CD4-positive, alpha-beta T cell treated with Interleukin-15 for 4 hours (primary cell): ENCODE measurements at regions not wholly inside any gene's neighbourhood (a gene's known extent, or its start where the extent isn't known, plus 50 kb on each side); places are given as distances from the start of the nearest gene placed in this dataset.
"Not testable (repeated sequence)": the region's sequence is repeated elsewhere in the genome, so short reads cannot be mapped to it uniquely, and the experiment has no call there.

Source experiments
- DNase-seq: peaks from one replicate; pipeline ENCODE4 v3.0.0-alpha.2; 2020; ENCODE audit warnings: low spot score

DNA sequence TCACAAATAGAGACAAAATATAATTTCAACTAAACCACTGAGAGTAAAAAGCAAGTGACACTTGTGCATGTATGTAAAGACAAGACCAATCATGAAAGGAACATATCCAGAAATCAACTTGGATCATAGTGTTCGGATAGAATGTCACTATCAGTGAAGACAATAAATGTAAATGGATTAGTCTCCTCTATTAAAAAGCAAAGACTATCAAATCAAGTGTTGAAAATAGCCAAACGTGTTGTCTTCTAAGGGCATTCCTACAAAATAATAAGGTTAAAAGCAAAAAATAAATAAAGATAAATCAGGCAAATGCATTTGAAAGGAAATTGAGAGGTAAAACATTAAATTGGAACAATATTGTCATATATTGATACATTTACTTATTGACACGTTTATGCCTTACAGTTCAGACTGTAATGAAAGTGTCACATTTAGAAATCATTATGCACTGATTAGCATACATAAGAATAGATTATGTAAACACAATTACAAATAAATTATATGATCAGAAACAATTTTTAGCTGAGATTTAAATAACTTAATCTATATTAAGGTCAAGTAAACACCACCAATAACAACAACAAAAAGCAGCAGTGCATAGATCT, 1100.1 kb downstream of the BRD1 start:
- no peak for DNase-seq

DNA sequence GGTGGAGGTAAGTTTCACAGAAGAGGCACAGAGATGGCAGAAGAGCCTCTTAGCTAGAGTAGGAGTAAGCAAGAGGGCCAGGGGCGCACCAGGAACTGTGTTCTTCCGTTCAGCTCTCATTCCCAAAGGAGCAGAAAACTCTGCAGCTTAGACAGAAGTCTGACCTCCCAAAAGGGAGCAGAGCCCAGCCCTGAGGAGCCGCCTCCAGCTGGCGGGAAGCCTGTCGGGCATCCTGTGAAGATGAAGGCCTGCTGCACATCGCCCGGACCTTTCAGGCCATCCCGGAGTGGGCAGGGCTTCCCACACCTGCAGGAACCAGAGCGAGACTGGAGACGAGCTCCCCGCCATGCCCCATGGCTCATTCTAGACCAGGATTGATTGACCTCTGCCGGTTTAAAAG, 1102.8 kb downstream of the BRD1 start:
- DNase-seq, result no peak

DNA sequence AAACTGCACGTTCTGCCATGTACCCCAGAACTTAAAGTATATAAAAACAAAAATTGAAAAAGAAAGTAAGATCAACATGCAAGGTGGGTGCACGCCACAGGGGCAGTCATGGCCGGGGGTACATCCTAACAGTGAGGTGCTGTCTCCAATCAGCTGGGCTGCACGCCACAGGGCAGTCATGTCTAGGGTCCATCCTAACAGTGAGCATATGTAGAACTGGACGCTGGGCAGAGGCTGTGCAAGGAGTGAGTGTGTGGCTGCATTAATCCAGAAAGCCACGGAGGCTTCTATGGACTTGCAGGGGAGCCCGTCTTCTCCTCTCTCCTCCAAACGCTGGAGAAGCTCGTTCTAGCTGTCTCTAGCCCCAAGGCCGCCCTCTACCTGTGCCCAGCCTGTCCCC, 1105.0 kb downstream of the BRD1 start:
- DNase-seq, result no peak

DNA sequence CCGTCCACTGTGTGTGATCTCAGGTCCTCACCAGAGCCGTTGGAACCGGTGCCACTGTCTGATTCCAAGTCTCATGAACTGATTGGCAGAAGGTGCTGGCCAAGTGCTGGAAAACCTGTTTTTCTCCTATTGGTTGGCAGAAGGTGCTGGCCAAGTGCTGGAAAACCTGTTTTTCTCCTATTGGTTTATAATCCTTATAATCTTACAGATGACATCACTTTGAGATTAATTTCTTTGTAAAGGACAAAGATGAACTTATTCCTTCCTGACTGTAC, 1106.3 kb downstream of the BRD1 start:
- no peak for DNase-seq

DNA sequence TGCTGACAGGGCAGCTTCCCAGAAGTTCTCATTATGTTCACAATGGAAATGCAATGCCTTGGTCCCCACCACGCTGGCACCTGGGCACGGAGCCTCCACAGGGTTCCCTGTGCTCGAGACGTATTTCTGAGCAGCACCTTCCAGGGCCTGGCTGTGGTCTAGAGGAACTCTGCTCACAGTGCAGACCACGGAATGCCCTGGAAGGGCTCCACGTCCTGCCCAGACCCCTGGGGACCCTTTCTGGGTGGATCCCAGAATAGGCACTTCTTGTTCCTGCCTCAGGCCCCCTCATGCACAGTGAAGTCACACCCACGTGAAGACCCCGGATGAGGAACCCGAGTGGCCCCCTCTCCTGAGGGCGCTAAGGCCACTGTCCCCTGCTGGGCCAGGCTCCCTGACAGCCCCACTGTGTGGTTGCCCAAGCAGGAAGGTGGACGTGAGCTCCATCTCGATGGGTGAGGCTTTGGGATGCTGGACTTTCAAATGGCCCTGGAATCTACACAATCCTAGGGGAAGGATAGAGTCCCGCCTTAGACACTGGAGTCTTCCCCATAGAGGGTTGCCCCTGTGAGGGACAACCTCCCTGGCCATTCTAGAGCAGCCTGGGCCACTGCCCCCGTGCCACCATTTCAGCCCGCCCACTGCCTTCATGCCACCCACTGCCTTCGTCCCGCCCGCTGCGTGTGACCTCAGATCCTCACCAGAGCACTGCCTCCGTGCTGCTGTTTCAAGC, 1106.8 kb downstream of the BRD1 start:
- no peak for DNase-seq

DNA sequence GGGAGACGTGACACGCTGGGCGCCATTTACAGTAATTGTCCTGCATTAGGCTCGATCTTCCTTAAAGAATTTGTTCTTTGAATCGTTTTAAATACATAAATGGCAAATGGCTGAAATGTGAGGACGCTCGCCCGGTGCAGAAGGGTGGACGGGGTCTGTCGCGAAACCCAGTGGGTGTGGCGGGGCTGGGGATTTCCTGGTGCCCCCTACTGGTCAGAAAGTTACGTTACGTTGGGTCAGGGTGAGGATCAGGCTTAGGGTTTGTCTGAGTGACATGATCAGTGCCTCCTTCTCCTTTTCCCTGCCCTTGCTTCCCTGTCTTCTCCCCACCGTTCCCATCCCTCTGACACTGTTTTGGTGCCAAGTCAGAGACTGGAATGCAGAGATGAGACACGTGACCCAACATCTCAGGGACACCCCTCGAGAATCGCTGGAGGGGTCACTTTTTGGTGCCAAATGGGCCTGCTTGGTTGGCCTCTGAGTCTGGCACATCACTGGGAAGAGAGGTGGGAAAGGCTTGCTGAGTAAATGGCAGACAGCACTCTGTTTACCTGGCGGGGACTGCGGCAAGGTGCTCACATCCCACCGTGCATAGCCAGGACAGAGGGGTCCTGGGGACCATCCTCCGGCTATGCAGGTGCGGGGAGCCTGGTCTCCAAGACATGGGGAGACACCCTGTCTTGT, 1107.6 kb downstream of the BRD1 start:
- DNase-seq, result no peak

DNA sequence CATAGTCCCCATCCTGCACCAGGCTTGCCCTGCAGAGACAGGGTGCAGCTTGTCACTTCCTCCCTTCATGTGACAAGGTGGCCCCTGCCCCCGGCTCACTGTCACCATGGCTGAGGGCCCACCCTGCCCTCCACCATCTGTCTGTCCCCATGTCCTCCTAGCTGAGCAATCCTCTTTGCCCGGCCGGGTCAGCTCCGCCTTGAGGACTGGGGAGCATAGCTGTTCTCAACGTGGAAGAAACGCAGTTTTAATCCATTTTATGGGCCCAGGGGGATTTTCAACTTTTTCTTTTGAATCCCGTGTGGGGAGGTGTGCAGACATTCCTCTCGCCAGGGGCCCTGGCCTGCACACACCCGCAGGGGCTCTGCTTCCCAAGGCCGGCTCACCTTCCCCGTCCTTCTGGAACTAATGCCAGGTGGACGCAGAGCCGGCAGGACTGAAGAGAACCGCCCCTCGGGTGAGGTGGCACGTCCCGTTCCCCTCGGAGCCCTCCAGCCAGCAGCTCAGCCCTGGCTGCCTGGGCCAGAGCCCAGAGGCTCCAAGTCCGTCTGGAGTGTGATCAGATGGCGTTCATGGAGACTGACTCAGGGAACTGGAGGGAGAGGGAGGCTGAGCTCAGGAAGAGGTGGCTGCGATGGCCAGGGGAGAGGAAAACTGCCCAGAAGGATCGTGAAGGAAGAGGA, 1108.7 kb downstream of the BRD1 start:
- DNase-seq, result no peak

DNA sequence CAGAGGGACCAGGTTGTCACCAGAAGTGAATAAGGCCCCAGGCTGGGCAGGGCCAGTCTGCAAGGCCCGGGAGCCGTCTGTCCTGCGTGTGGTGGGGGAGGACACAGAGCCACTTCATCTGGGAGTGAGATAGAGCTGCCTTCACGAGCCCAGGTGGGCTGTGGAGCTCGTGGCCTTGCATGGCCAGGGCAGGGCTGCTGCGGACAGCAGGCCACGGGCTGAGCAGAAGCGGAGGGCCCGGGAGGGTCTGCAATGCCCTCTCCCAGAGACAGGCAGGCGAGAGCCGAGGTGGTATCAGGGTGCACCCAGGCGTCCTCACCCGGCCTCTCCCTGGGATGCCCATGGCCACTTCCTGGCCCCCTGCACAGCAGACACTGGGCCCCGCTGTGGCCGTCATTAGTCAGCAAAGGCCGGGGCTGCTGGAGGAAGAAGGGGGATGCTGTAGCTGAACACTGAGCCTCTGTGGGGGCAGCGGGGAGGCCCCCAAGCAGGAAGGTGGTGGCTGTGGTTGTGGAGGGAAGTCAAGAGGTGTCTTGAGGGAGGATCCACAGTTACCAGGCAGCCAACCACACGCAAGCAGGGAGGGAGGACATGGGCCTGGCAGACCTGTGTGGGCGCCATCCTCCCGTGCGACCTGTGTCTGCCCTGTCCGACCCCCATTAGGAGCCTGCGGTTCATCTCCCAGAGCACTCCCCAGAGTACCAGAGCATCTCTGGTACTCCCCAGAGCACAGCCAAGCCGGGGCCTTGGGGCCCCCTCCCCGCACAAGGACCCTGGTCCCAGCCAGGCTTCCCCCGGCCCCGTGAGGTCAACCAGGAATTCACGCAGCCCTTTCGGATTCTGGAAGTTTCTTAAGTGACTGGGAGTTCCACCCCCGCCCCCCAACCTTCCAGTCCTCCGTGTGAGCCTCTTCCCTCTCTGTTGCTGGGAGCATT, 1109.5 kb downstream of the BRD1 start:
- DNase-seq, result no peak

DNA sequence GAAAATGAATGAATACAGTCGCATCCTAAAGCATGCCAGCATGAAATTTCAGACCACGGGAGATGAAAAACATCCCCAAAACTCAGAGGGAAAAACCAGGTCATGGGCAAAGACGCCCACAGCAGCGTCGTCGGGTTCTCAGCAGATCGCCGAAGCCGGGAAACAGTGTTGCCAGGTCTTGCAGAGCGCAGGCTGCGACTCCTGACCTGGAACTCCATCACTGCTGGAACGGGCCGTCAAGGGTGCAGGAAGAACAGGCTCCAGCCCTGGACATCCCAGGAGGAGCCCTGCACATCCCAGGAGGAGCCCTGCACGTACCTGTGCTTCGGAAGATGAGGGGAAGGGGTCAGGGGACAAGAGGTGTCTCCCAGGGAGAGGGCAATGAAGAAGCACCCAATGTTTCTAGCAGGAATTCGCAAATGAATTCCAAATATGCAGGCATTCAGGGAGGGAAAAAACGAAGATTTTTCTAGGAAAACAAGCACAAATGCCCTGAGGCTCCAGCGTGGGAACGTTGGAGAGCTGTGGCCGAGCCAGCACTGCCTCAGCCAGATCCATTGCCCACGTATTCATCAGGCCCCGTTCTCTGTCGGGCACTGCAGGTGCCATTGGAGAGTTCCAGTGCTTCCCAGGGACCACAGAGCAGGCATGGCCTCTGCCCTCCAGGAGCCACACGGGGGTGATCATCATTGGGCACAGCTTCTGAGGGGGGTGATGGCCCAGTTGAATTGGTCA, 1110.4 kb downstream of the BRD1 start:
- DNase-seq, result no peak

DNA sequence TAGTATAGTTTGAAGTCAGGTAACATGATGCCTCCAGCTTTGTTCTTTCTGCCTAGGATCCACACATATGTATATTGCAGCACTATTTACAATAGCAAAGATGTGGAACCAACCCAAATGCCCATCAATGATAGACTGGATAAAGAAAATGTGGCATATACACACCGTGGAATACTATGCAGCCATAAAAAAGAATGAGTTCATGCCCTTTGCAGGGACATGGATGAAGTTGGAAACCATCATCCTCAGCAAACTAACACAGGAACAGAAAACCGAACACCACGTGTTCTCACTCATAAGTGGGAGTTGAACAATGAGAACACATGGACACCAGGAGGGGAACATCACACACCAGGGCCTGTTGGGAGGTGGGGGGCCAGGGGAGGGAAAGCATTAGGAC, 1111.5 kb downstream of the BRD1 start:
- DNase-seq, result not testable (repeated sequence)

DNA sequence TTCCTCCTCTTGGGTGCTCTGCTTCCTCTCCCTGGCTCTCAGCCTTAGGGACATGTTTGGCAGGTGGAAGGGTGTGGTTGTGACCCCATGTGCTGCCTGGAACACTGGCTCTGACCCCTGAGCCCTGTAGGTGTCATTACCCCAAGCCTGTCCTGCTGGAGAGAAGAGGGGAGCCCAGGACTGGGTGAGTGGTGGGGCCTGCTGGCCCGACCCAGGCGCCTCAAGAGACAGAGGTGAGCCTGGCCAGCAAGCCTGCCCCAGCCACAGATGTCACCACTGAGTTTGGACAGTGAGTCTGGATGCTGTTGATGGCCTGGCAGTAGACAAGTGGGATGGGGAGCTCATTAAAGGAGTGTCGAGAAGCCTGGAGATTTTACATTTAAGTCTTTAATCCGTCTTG, 1112.2 kb downstream of the BRD1 start:
- DNase-seq, result no peak

DNA sequence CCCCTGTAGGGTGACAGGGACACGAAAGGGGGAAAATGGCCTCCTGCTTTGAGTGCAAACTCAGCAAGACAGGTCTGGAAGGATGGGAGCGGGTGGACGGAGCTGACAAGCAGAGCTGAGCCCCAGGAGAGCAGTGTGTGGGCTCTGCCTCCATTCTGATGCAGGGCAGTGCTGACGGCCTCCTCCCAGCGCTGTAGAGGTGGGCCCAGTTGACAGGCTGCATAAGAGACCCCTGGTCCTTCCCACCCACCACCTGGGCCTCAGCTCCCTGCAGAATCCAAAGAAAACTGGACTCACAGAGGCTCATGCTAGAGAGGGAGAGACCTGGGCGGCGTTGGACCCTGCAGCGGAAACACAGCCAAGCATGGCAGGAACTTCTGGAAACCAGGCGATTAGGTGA, 1113.4 kb downstream of the BRD1 start:
- DNase-seq, result no peak

DNA sequence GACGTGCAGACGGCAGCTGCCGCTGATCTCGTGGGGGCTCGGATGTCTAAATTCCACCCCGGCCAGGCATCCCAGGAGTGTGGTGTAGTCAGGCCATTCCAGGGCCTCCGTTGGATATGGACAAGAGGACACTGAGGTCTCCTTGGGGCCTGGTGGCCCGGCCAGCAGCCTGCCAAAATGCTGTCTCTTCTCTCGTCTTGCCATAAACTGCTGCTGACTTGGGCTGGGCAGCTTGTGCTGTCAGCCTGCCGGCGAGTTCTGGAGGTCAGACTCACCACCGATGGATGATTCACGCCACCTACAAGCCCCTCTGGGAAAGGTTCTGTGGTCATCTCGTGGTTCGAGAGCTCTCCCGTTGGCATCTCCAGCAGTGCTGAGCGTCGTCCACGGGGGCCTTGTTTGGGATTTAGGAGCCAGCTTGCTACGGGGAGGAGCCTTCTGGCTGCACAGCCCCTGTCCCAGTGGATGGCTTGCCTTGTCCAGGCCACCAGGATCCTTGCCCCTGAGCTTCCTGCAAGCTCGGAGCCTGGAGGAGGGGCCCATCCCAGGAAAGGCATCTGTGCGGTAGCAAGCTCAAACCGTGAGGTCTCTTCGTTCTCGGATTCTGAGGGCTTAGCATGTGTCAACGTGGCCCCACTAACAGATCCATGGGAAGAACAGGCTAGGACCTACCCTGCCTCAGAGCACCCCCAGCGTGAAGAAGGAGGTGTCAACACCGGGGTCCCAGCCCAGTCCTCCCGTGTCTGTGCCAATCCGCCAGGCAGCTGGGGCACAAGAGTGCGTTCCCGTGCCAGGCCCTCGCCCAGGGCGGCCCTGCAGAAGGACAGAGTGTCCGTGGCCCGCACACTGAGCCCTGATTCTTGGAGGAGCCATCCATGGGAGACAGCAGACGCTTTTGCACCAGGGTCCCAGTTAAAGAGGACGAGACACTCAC, 1114.1 kb downstream of the BRD1 start:
- DNase-seq, result no peak

DNA sequence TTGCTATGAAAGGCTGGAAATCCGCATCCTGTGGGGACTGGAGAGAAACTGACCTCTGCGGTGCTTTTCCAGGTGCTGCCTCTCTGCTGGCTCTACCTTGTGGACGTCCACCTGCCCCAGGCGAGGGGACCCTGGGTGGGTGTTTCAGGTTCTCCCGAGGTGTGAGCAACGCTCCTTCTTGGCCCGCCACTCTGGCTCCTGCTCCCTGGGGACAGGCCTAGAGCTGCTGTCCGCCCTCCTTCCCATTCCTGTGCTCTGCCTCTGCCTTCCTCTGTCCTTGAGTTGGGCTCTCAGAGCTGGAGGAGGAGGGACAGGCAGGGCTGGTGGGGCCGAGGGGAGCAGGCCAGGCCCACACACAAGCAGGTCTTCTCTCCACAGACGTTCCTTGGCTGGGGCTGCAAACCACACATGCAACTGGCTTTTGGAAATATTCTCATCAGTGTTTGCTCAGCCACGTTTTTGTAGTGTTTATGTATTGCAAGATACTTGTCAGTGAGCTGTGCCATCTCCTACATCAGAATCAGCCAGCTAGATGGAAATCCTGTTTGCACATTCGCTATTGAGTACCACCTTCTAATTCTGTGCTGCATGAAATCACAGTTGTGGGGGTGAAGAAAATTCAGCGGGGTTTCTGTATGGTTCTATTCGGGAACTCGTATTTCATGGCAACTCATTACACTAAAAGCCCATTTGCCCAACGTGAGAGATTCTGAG, 1115.0 kb downstream of the BRD1 start:
- DNase-seq, result no peak

DNA sequence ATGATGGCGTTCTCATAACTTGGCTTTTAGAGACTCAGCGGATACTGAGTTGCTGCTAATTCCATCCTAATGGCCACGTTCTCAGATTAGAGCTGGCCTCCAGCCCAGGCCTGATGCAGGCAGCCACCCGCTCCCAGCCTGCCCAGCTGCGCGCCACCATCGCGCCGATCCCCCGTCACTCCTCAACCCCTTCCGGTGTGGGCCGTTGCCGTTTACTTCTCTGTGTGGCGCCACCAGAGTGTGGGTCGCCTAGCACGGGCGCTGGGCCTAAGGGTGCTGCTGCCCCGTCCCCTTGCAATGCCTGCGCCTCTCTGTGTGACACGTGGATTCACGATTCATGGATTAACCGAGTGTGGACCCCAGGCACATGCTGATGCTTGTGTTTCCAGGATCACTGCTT, 1116.0 kb downstream of the BRD1 start:
- no peak for DNase-seq

DNA sequence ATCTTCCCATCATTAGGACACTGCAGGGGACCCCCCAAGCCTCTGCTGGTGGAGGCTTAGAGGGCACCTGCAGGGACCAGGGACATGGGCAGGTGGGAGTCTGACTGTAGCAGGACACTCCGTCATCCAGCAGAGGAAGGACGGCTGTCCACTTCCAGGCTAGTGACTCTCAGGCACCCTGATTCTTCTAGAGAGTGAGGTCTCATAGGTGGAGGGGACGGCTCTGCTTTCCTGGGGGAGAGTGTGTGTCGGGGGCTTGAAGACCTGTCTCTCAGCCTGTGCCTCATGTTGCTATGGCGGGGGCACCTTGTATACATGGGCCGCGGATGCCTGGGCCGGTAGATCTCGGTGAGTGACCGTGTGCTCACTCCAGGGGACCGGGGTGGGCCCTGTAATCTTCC, 1116.6 kb downstream of the BRD1 start:
- DNase-seq, result no peak

DNA sequence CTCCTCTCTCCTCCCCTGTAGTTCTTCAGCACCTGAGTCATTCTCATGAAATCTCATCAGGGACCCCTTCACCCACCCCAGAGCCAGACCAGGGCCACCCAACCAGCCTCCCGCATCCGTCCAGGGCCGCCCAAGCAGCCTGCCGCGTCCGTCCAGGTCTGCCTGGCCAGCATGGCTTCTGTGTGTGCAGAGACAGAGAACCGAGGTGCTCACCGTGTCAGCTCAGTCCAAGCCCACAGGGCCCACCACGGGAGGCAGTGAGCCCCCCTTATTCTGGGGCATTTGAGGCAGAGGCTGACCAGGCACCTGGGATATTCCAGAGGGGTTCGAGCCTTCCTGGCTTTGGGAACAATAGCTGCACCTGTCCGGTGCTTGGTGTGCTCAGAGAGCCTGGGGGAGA, 1117.3 kb downstream of the BRD1 start:
- DNase-seq, result no peak

DNA sequence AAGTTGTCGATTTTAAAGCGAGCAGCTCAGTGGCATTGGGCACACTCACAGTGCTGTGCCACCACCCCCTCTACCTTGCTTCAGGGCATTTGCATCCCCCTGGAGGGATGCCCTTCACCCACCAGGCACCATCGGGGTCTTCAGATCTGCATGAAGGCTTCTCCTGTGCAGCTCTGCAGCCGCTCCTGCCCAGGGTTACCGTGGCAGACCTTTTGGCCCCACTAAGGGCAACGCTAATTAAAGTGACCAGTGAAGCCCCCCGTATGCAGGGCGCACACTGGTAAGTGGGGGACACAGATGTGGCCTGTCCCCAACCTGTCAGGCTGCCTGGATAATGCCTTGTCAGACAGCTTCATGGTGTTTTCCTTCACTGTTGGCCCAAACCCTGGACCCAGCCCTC, 1117.7 kb downstream of the BRD1 start:
- no peak for DNase-seq

DNA sequence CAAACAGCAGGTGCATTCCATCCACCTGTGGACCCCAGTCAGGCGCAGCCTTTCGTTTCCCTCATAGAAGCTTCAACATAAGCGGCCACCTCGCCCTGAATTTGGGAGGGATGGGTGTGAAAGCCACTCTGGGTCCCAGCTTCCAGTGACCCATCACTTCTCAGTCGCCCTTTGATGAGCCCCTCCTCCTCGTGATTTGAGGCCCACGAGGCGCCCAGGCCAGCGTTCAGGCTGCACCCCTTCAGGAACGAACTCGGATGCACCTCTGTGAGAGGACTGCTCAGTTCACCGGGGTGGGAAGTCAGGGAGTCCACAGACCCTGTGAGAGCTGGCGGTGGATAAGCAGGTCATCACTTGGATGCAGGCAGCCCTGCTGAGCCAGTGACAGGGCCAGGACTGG, 1118.2 kb downstream of the BRD1 start:
- DNase-seq, result no peak
